HCT116 (cell line): ENCODE measurements at regions not wholly inside any gene's neighbourhood (a gene's known extent, or its start where the extent isn't known, plus 50 kb on each side); places are given as distances from the start of the nearest gene placed in this dataset.

Experiments used
- ATAC-seq: fragments of 200-7000 bp; cut with Tn5 transposase; 2 replicates; pipeline ENCODE4 v1.9.1; 2020; ENCODE audit warnings: mild to moderate bottlenecking, moderate library complexity
- BruUV-seq: library from RNA; stranded (reverse); fragments of 400-500 nt; replicated peaks from 2 replicates; lab custom pipeline; 2021; lab: Mats Ljungman, UMichigan
- CTCF ChIA-PET: fragments of 300-600 bp; sonication (Branson Sonifier 250); formaldehyde crosslinking; loops from one replicate; lab custom pipeline; 2021; ENCODE audit warnings: antibody characterized with exemption; lab: Charles Lee
- POLR2A ChIA-PET: fragments of 300-600, 350-600 bp; sonication (Branson Sonifier 250); formaldehyde crosslinking; loops from one replicate; lab custom pipeline; 2021; ENCODE audit warnings: antibody characterized with exemption; lab: Charles Lee
- RAD21 ChIA-PET, 2 experiments: fragments of 300-600 bp; sonication (Branson Sonifier 250); formaldehyde crosslinking; loops; one replicate each; lab custom pipeline; 2023; ENCODE audit warnings: low total read pairs in 2 of 2; ENCODE audit not compliant: uncharacterized antibody in 2 of 2, unreplicated experiment in 2 of 2, low non-redundant PET in 1 of 2; lab: Charles Lee
- DNase-seq: peaks from one replicate; pipeline ENCODE4 v3.0.0-alpha.2; 2010; ENCODE audit warnings: low read depth, low spot score
- H2AFZ ChIP-seq: fragments of 200-600 bp; shearing (Covaris generic), sonication (generic); 2 replicates; pipeline ENCODE4 v1.6.1; 2017; ENCODE audit warnings: low read depth, mixed run types, mixed read lengths, antibody characterized with exemption, low read length; ENCODE audit not compliant: poor library complexity, severe bottlenecking
- H3K27ac ChIP-seq: 2 replicates; pipeline ENCODE4 v1.5.1; 2012; ENCODE audit warnings: low read depth, low read length
- H3K27me3 ChIP-seq: fragments of 200-600 bp; sonication (generic); 2 replicates; pipeline ENCODE4 v1.6.1; 2016; ENCODE audit warnings: mixed run types, low read length, mixed read lengths; ENCODE audit not compliant: insufficient read depth
- H3K36me3 ChIP-seq, 2 experiments: fragments of 200-500 bp in 1 of 2; fragments of 200-600 bp in 1 of 2; sonication (Bioruptor generic) in 1 of 2; sonication (generic) in 1 of 2; 2 replicates each; pipeline versions ENCODE4 v1.5.1 to v1.6.1; 2014 to 2016; ENCODE audit warnings: low read length in 2 of 2, inconsistent platforms in 1 of 2, mixed read lengths in 1 of 2, mixed run types in 1 of 2; ENCODE audit not compliant: insufficient read depth in 2 of 2, control insufficient read depth in 1 of 2
- H3K4me1 ChIP-seq, 2 experiments: fragments of 200-600 bp in 1 of 2; sonication (generic) in 1 of 2; 2 replicates each; pipeline versions ENCODE4 v1.5.1 to v1.6.1; 2012 to 2017; ENCODE audit warnings: low read length in 2 of 2, inconsistent platforms in 1 of 2, mild to moderate bottlenecking in 1 of 2, mixed read lengths in 1 of 2, mixed run types in 1 of 2, moderate library complexity in 1 of 2; ENCODE audit not compliant: insufficient read depth in 2 of 2, control insufficient read depth in 1 of 2
- H3K4me2 ChIP-seq: fragments of 200-600 bp; sonication (generic); 2 replicates; pipeline ENCODE4 v1.6.1; 2017; ENCODE audit warnings: mixed run types, low read length, mixed read lengths
- H3K4me3 ChIP-seq, 2 experiments: fragments of 200-600 bp in 1 of 2; sonication (generic) in 1 of 2; replicated peaks in 1 of 2; 2 replicates each; pipeline ENCODE4 v1.5.1; 2011 to 2016; ENCODE audit warnings: low read length in 2 of 2, control low read depth in 1 of 2, low read depth in 1 of 2, mild to moderate bottlenecking in 1 of 2, mixed read lengths in 1 of 2, mixed run types in 1 of 2
- H3K79me2 ChIP-seq: fragments of 200-600 bp; sonication (generic); 2 replicates; pipeline ENCODE4 v1.6.1; 2017; ENCODE audit warnings: mild to moderate bottlenecking, mixed run types, low read length, moderate library complexity, mixed read lengths; ENCODE audit not compliant: insufficient read depth
- H3K9ac ChIP-seq: fragments of 200-600 bp; sonication (generic); 2 replicates; pipeline ENCODE4 v1.6.1; 2016; ENCODE audit warnings: low read length, mixed read lengths
- H3K9me2 ChIP-seq: fragments of 200-600 bp; sonication (generic), shearing (Covaris generic); 2 replicates; pipeline ENCODE4 v1.6.1; 2017; ENCODE audit warnings: mixed run types, mild to moderate bottlenecking, moderate library complexity; ENCODE audit not compliant: insufficient read depth
- H3K9me3 ChIP-seq, 2 experiments: fragments of 200-500 bp in 1 of 2; fragments of 200-600 bp in 1 of 2; sonication (Bioruptor generic) in 1 of 2; sonication (generic) in 1 of 2; 2 replicates each; pipeline ENCODE4 v1.6.1; 2014 to 2017; ENCODE audit warnings: low read length in 2 of 2, mixed read lengths in 2 of 2, inconsistent platforms in 1 of 2, low read depth in 1 of 2, mild to moderate bottlenecking in 1 of 2, mixed run types in 1 of 2, moderate library complexity in 1 of 2; ENCODE audit not compliant: control insufficient read depth in 1 of 2, insufficient read depth in 1 of 2
- H4K20me1 ChIP-seq: fragments of 200-600 bp; sonication (generic), shearing (Covaris generic); 2 replicates; pipeline ENCODE4 v1.6.1; 2017; ENCODE audit warnings: mixed run types, mild to moderate bottlenecking, moderate library complexity; ENCODE audit not compliant: insufficient read depth
- CEBPB ChIP-seq: IDR thresholded peaks from 2 replicates; pipeline ENCODE4 v1.6.1; 2012; ENCODE audit warnings: low read depth
- EGR1 ChIP-seq: IDR thresholded peaks from 2 replicates; pipeline ENCODE4 v1.6.1; 2012; ENCODE audit warnings: low read depth
- ELF1 ChIP-seq: IDR thresholded peaks from 2 replicates; pipeline ENCODE4 v1.6.1; 2012; ENCODE audit warnings: low read depth, borderline replicate concordance
- EZH2 ChIP-seq: fragments of 200-600 bp; sonication (generic); IDR thresholded peaks from 2 replicates; pipeline ENCODE4 v1.6.1; 2017; ENCODE audit warnings: antibody characterized with exemption, mixed run types
- FOSL1 ChIP-seq: IDR thresholded peaks from 2 replicates; pipeline ENCODE4 v1.6.1; 2012; ENCODE audit warnings: low read depth
- JUND ChIP-seq: IDR thresholded peaks from 2 replicates; pipeline ENCODE4 v1.6.1; 2012
- MAX ChIP-seq: IDR thresholded peaks from 2 replicates; pipeline ENCODE4 v1.6.1; 2012
- POLR2AphosphoS5 ChIP-seq: IDR thresholded peaks from 2 replicates; pipeline ENCODE4 v1.6.1; 2011; ENCODE audit warnings: mild to moderate bottlenecking, low read depth, low read length, moderate library complexity
- SIN3A ChIP-seq: IDR thresholded peaks from 2 replicates; pipeline ENCODE4 v1.6.1; 2012; ENCODE audit warnings: low read depth
- SP1 ChIP-seq: IDR thresholded peaks from 2 replicates; pipeline ENCODE4 v1.6.1; 2012; ENCODE audit warnings: low read depth
- TCF7L2 ChIP-seq: IDR thresholded peaks from 2 replicates; pipeline ENCODE4 v1.7.0; 2011; ENCODE audit warnings: borderline replicate concordance, inconsistent platforms; ENCODE audit not compliant: insufficient read depth, insufficient read length; ENCODE audit errors: extremely low read depth
- YY1 ChIP-seq: IDR thresholded peaks from 2 replicates; pipeline ENCODE4 v1.6.1; 2011; ENCODE audit warnings: low read length, low read depth, moderate library complexity, mild to moderate bottlenecking; ENCODE audit not compliant: insufficient replicate concordance; ENCODE audit errors: extremely low read depth
- ZNF274 ChIP-seq: fragments of 200-500 bp; sonication (Bioruptor generic); IDR thresholded peaks from 2 replicates; pipeline ENCODE4 v1.6.1; 2014; ENCODE audit warnings: mild to moderate bottlenecking, low read depth, low read length, inconsistent platforms
- intact Hi-C: fragments of 100-400 bp; cut with micrococcal nuclease; formaldehyde crosslinking; loops from 2 replicates; pipeline ENCODE4 v1.10.0; 2022
- TF ChIP-seq, protein P1 (sequence below): IDR thresholded peaks from 2 replicates; pipeline ENCODE4 v1.6.1; 2012; ENCODE audit warnings: low read depth
- TF ChIP-seq, protein P2 (sequence below): IDR thresholded peaks from 2 replicates; pipeline ENCODE4 v1.6.1; 2011; ENCODE audit warnings: mild to moderate bottlenecking, low read length, moderate library complexity; ENCODE audit not compliant: insufficient replicate concordance; ENCODE audit errors: extremely low read depth

DNA sequence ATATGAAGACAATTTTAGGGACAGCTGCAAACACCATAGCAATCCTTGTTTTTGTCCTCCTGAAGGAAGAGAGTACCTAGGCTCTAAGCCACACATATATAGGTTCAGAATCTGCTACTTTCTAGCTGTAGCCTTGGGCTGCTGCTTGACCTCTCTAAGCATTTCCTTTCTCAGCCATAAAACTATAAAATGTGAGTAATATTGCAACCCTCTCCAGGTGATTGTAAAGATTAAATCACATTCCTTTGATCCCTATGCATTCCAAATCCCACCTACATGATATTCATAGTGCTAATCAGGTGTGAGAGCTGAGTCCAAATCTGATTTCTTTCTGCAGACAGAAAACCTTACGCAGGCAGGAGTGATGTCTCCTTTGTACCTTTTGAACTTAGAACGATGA is 913.5 kb downstream of the VRK1 start:
- Histone ChIP-seq H3K9me2 (no peaks in the 10 kb centered on the region), H3K9me3 (no peaks in the 10 kb centered on the region), H3K4me3 (no peak overlapping the region), H3K27me3 (no peaks in the 10 kb centered on the region), H3K4me1 (peaks cover 0 to 30% of the 10 kb centered on the region in 2 experiments; a peak in 2 of 4 replicates), H3K79me2 (no peaks in the 10 kb centered on the region), H3K9ac (no peak overlapping the region), H3K36me3 (no peaks in the 10 kb centered on the region), H2AFZ (no peak overlapping the region), H4K20me1 (no peaks in the 10 kb centered on the region), H3K4me2 (peak overlapping the region; percentile 24; the same call in 1 of the 2 replicates), H3K27ac (no peak overlapping the region)
- POLR2A ChIA-PET, result no interaction called here
- TF ChIP-seq YY1 (no peak), MAX (no peak), CEBPB (no peak), EZH2 (no peak), JUND (no peak), ZNF274 (no peak), TCF7L2 (no peak), EGR1 (no peak), POLR2AphosphoS5 (no peak), SP1 (no peak), SIN3A (no peak), ELF1 (no peak), FOSL1 (no peak)
- TF ChIP-seq, protein P1, sequence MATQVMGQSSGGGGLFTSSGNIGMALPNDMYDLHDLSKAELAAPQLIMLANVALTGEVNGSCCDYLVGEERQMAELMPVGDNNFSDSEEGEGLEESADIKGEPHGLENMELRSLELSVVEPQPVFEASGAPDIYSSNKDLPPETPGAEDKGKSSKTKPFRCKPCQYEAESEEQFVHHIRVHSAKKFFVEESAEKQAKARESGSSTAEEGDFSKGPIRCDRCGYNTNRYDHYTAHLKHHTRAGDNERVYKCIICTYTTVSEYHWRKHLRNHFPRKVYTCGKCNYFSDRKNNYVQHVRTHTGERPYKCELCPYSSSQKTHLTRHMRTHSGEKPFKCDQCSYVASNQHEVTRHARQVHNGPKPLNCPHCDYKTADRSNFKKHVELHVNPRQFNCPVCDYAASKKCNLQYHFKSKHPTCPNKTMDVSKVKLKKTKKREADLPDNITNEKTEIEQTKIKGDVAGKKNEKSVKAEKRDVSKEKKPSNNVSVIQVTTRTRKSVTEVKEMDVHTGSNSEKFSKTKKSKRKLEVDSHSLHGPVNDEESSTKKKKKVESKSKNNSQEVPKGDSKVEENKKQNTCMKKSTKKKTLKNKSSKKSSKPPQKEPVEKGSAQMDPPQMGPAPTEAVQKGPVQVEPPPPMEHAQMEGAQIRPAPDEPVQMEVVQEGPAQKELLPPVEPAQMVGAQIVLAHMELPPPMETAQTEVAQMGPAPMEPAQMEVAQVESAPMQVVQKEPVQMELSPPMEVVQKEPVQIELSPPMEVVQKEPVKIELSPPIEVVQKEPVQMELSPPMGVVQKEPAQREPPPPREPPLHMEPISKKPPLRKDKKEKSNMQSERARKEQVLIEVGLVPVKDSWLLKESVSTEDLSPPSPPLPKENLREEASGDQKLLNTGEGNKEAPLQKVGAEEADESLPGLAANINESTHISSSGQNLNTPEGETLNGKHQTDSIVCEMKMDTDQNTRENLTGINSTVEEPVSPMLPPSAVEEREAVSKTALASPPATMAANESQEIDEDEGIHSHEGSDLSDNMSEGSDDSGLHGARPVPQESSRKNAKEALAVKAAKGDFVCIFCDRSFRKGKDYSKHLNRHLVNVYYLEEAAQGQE, result no peak
- TF ChIP-seq, protein P2, sequence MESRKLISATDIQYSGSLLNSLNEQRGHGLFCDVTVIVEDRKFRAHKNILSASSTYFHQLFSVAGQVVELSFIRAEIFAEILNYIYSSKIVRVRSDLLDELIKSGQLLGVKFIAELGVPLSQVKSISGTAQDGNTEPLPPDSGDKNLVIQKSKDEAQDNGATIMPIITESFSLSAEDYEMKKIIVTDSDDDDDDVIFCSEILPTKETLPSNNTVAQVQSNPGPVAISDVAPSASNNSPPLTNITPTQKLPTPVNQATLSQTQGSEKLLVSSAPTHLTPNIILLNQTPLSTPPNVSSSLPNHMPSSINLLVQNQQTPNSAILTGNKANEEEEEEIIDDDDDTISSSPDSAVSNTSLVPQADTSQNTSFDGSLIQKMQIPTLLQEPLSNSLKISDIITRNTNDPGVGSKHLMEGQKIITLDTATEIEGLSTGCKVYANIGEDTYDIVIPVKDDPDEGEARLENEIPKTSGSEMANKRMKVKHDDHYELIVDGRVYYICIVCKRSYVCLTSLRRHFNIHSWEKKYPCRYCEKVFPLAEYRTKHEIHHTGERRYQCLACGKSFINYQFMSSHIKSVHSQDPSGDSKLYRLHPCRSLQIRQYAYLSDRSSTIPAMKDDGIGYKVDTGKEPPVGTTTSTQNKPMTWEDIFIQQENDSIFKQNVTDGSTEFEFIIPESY, result no peak
- RAD21 ChIA-PET, result no interaction called here
- BruUV-seq, result no TSS peak
- intact Hi-C loops, result loop anchor here (10.0 kb wide), 1 partner anchor 526 kb away; no protein-coding TSS in a partner anchor
- ATAC-seq (no peak), DNase-seq (no peak)
- CTCF ChIA-PET, result no interaction called here
